GM12892 (cell line): ENCODE measurements at regions not wholly inside any gene's neighbourhood (a gene's known extent, or its start where the extent isn't known, plus 50 kb on each side); places are given as distances from the start of the nearest gene placed in this dataset.

ENCODE experiments used
- POLR2A ChIP-seq: IDR thresholded peaks from 2 replicates; pipeline ENCODE4 v1.6.1; 2011; ENCODE audit warnings: low read depth, low read length, control low read depth
- POLR2AphosphoS5 ChIP-seq: IDR thresholded peaks from 2 replicates; pipeline ENCODE4 v1.6.1; 2011; ENCODE audit warnings: low read depth, low read length, control low read depth

DNA sequence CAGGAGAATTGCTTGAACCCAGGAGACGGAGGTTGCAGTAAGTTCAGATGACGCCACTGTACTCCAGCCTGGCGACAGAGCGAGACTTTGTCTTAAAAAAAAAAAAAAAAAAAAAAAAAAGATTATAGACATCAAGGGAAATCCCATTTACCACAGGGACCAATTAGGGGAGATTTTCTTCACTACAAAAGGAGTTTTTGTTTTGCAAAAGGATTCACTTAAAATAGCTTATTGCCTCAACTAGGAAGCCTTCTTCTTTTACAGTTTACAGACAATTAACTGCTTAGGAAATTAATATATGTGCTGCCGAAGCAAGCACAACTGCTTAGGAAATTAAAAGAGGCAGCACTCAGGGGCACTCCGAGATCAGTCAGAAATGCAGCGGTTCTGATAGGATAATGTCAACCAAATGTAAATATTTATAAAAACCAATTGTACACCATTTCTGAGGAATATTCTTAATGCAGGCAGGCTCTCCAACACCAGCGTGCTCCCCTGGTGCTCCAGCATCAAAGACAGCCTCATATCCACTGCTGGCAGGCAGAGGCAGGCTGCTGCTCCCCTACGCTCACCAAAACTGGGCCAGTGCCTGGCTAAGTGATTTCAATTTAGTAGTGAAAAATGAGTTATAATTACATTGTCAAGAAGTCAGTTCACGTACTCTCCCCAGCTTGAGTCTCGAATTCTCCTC, 107.9 kb upstream of the RAB4A start:
- TF ChIP-seq POLR2A (no peak), POLR2AphosphoS5 (no peak)
